GM12864 (cell line): ENCODE measurements at regions not wholly inside any gene's neighbourhood (a gene's known extent, or its start where the extent isn't known, plus 50 kb on each side); places are given as distances from the start of the nearest gene placed in this dataset.

ENCODE experiments used
- DNase-seq: peaks from one replicate; pipeline ENCODE4 v3.0.0-alpha.2; 2011; ENCODE audit warnings: low read depth
- H3K4me3 ChIP-seq: 2 replicates; pipeline ENCODE4 v1.5.1; 2011; ENCODE audit warnings: mild to moderate bottlenecking, low read depth, low read length, control low read depth
- TF ChIP-seq, protein P1 (sequence below): IDR thresholded peaks from 2 replicates; pipeline ENCODE4 v1.5.1; 2011; ENCODE audit warnings: low read depth, mild to moderate bottlenecking, moderate library complexity, low read length, control low read depth, inconsistent platforms; ENCODE audit errors: missing control alignments

DNA sequence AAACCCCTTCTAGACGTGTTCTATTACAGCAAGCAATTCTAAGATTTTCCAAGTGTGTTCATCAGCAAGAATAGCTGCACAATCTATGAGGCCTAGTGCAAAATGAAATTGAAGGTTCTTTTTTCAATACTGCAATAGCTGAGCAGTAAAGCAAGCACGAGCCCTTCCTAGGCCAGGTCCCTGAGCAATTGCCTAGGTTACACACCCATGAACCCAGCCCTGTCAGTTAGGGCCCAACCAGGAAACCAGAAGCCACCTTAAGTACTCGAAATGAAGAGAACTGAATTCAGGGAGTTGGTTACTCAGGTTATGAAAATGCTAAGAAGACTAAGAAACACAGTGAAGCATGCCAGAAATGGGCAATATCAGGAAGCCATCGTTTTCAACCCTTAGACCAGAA is 52.0 kb upstream of the VWC2 start:
- TF ChIP-seq, protein P1, sequence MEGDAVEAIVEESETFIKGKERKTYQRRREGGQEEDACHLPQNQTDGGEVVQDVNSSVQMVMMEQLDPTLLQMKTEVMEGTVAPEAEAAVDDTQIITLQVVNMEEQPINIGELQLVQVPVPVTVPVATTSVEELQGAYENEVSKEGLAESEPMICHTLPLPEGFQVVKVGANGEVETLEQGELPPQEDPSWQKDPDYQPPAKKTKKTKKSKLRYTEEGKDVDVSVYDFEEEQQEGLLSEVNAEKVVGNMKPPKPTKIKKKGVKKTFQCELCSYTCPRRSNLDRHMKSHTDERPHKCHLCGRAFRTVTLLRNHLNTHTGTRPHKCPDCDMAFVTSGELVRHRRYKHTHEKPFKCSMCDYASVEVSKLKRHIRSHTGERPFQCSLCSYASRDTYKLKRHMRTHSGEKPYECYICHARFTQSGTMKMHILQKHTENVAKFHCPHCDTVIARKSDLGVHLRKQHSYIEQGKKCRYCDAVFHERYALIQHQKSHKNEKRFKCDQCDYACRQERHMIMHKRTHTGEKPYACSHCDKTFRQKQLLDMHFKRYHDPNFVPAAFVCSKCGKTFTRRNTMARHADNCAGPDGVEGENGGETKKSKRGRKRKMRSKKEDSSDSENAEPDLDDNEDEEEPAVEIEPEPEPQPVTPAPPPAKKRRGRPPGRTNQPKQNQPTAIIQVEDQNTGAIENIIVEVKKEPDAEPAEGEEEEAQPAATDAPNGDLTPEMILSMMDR = no peak
- no peak for DNase-seq
- no peak overlapping the region for H3K4me3 ChIP-seq
